CMK (cell line): ENCODE measurements at regions not wholly inside any gene's neighbourhood (a gene's known extent, or its start where the extent isn't known, plus 50 kb on each side); places are given as distances from the start of the nearest gene placed in this dataset.
"Not testable (repeated sequence)": the region's sequence is repeated elsewhere in the genome, so short reads cannot be mapped to it uniquely, and the experiment has no call there.

Experiments used
- DNase-seq: peaks from one replicate; pipeline ENCODE4 v3.0.0-alpha.2; 2010; ENCODE audit warnings: low read depth

DNA sequence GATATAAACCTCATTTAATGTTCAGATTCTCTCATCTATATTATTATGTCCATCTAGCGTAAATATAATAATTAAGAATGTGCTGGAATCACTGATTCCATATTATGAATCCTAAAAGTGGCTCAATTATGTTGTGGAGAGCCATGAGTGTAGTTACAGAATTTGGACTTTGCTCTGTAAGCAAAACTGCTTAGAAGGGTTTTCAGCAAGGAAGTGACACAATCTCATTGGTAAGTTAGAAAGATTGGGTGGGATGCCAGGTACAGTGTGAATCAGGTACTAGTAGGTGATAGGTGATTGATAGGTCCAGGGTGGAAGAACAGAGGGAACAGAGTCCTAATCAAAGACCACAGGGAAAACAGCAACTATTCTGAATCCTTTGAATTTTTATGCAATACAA, 74.9 kb upstream of the ABLIM1 start:
- DNase-seq = no peak

DNA sequence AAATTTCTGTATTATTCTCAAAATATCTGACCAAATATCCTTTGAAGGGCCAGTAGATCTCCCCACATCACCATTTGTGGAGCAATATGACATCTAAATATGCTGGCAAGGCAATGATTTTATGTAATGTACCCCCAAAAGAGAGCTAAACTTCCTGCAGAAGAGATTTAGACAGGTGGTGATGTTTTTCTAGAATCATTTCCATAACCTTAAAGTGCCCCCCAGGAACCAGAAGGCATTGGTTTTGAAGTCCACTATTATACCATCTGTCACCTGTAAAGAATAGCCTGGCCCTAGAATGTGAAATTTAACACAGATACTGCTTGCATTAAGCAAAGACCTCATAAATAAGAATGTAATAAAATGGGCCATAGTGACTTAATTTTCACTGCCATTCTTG, 77.9 kb upstream of the ABLIM1 start:
- no peak for DNase-seq

DNA sequence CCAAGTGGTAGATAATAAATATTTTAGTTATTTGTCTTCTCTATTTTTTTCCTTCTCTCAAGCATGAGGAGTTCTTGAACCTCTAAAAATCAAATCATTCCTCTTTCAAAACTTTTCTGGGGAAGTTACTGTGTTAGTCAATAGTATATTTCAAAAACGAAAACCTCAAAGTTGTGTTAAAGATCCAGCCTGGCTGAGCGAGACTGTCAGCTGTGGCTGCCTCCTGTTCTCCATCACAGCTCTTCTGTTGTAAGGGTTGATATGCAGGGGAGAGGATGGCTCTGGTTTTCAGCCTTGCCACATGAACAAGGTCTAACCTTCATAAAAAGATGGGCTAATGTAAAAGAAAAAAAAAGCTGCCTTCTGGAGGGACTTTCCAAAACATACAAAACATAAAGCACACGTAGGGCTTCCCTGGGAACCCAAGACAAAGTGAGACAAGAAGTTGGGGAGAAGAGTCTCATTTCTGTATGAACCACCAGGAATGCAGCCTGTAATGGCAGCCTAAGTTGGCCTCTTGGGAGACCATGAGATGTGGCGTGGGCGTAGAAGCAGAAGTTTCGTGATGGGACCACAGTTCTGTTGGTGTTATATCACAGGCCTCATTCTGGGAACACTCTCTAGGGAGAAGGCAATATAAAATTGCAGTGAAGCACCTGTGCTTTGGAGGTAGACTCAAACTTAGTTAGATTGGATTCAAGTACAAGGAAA, 77.9 kb upstream of the FHIP2A start:
- DNase-seq = no peak

DNA sequence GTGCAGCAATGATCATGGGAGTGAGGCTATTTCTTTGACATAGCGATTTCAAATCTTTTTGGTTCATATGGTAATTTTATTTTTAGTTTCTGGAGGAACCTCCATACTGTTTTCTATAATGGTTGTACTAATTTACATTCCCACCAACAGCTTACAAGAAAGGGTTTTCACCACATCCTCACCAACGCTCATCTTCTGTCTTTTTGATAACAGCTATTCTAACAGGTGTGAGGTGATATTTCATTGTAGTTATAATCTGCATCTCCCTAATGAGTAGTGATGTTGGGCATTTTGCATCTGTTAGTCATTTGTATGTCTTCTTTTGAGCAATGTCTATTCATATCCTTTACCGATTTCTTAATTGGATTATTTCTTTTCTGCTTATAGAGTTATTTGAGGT, 75.0 kb upstream of the FHIP2A start:
- no peak for DNase-seq

DNA sequence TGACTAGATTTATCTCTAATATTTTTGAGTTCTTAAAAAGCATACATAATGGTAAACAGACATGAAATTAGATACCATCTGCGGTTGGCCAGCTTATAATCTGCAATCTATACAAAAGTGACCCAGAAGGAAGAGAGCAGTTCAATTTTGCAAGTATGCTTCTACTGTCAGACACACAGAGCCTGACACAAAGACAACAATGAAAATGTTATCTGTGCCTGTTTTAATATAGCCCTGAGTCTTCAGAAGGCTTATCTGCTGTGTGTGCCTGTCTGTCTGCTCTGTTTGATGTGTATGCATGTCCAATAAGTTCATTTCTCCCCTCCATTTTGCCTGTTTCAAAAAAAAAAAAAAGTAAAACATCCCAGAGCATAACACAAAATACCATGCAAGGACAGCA, 73.3 kb upstream of the FHIP2A start:
- DNase-seq = peak; percentile 48

DNA sequence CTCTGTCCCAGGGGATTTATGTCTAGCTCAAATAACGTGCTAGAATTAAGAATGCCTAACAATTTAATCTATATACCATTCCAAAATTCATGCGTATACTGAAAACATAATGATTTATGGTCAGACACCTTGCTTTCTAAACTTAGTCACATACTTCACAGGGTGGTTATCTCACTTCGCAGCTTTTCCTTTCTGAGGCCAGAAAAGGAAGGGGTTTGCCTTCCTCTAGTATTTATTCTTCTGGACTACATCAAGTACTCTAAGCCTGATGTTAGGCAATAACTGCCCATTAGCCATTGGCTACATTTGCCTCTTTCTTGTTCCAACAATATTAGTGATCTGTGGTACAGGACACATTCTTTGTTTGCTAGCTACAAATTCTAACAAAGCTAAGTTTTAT, 72.6 kb upstream of the FHIP2A start:
- DNase-seq = peak; percentile 61

DNA sequence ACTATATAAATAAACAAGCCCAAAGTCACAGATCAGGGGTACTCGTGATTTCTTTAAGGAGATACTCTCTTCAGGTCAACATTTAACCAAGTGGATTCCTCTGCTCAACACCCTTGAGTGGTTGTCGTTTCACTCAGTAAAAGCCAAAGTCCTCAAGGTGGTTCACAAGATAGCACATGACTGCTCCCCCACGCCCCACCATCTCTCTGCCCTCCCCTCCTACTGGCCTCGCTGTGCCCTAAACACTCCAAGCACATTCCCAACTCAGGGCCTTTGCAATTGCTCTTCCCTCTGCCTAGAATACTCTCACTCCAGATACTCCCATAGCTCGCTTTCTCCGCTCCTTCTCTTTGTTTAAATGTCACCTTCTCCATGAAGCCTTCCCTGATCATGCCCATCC, 72.1 kb upstream of the FHIP2A start:
- peak; percentile 31 for DNase-seq

DNA sequence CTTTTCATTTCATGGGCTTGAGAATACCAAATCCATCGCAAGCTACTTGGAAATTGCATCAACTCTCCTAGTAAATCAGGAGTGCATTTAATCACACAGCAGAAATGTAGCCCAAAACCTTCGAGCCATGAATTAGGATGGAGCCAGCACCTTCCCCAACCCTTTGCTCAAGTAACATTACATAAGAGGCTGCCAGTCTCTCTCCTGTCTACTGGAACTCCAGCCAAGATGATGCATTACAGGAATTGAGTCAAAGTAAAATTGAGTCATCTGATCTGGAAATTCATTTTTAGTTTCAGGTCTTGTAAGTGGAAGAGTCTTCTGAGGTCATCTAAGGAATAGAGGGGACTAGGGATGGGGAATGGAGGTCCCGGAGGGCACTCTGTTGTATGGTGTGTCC, 69.7 kb upstream of the FHIP2A start:
- DNase-seq = no peak

DNA sequence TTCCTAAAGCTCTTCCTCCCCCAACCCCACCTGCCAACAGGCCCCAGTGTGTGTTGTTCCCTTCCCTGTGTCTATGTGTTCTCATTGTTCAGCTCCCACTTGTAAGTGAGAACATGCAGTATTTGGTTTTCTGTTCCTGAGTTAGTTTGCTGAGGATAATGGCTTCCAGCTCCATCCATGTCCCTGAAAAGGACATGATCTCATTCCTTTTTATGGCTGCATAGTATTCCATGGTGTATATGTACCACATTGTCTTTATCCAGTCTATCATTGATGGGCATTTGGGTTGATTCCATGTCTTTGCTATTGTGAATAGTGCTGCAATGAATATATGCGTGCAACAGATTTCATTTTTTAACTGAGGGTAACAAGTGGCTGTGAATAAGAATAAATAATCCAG, 69.0 kb upstream of the FHIP2A start:
- DNase-seq = not testable (repeated sequence)

DNA sequence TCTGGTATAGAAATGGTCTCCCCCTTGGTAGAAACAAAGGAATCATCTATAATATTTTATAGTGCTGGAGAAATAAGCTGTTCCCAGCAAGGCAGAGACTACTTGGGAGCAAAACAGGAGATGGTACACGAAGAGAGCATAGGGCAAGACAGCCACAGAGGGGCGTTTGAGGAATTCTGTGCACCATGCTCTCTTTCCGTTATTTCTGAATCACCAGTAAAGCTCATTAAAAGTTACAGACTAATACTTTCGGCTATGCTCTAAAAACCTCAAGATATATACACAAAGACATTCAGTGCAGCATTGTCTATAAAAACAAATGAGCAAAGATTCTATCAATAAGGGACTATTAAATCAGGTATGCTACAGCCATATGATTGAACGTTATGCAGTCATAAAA, 68.5 kb upstream of the FHIP2A start:
- DNase-seq = no peak

DNA sequence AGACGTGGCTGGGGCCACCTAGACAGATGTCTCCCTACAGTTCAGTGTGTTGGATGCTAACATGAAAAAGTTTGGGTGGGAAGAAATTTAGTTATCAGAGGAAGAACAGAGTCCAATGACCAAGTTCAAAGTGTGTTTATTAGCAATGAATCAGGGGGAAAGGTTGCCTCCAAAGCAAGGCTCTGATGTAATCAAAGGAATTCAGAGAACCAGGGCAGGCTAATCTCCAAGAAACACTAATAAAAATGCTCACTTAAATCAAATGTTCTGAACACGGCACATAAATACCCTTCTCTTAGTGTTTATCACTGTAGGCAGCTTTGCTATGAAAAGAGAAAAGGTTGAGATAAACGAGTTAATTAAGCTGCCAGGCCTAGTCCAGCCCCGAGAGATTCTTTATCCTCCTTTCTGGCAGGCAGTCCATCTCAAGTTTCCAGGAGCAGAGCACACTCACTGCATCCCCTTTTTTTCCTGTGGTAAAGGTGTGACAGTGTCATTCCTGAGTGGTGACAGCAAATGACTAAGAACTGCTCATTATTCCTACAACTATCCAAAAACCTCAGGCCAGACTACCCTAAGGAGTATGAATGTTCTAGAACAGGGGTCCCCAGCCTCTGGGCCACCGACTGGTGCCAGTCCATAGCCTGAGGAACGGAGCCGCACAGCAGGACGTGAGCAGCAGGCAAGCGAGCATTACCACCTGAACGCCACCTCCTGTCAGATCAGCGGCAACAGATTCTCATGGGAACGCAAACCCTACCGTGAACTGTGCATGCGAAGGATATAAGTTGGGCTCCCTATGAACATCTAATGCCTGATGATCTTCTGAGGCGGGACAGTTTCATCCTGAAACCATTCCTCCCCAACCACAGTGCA, 66.9 kb upstream of the FHIP2A start:
- DNase-seq = no peak

DNA sequence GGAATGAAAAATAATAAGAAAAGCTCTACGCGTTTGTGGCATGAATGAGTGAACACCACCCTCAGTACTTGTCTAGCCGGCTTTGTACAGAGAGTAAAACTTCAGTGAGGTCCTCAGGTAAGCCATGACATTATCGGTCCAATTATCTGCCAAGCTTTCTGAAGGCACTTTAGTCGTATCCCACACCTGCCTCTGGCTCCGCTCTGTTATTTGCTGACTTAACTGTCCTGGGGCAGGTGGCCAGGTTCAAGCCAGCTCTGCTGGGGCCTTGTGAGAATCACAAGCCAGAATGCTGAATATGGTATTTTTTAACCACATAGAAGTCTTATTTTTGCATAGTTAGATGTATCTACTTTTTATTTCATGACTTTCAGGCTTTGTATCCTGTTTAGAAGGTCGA, 66.0 kb upstream of the FHIP2A start:
- DNase-seq = no peak

DNA sequence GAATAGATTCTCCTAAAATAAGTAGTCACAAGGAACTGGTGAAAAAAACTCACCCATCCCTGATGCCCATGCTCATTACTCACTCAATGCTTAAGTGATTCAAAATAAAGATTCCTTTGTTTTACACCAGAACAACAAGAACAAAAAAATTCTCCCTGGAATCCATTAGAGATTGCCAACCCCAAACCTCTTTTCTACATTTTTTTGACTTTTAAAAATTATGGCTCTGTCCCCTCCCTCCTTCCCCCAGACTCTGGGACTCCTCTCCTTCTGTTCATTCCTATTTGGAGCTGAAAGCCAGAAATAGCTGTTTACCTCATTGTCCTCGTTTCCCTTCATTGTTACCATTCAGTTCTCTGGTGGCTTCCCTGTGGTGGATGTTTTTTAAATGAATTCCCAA, 63.2 kb upstream of the FHIP2A start:
- no peak for DNase-seq

DNA sequence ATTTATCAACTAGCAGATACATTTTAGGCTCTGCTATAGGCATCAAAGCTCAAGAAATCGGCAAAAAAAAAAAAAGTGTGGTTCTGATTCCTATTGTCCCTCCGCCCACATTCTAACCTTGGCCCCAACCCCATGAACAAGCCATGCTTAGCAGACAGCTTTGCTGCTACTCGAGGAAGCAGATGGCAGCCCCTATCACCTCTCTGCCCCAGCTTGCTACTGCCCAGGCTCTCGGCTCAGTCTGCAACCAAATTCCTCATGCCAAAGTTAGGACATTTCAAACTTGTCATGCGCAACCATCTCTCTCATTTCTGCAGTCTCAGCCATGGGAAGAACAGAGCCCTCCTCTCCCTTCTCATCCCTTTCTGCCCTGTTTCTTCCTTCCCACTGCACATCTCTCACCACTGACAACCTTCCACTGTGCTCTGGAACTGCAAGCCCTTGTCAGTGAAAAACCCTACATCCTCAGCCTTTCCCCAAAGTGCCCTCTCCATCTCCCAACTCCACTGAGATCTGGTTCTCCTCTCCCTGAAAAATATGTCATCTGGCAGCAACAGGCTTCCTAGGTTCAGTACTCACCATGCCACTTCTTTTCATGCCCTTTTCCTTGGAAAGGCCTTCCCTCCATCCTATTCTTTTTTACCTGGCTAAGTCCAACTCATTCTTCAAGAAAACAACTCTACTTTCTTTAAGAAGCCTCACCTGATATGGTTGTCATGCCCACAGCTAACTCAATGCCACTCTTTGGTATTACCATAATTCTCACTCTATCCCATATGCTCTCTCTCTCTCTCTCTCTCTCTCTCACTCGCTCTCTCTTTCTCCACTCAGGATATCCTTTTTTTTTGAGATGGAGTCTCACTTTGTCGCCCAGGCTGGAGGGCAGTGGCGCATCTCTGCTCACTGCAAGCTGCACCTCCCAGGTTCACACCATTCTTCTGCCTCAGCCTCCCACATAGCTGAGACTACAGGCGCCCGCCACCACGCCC, 60.1 kb upstream of the FHIP2A start:
- no peak for DNase-seq

DNA sequence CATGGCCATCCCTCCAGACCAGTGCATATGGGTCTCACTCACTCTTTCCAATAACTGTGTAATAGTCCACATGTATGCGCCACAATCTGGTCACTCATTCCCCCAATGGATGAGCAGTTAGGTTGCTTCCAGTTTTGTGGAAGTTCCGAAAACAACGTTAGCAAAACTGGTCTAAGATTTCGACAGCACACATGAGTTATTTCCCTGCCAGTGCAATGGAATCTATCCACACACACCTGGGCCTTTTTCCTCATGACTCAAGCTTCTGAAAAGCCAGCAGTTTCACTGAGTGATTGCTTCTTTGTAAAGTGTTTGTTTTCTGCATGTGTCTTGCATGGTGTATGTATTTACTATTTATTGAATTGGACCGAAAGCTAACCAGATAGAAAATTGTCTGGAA, 58.8 kb upstream of the FHIP2A start:
- DNase-seq = no peak

DNA sequence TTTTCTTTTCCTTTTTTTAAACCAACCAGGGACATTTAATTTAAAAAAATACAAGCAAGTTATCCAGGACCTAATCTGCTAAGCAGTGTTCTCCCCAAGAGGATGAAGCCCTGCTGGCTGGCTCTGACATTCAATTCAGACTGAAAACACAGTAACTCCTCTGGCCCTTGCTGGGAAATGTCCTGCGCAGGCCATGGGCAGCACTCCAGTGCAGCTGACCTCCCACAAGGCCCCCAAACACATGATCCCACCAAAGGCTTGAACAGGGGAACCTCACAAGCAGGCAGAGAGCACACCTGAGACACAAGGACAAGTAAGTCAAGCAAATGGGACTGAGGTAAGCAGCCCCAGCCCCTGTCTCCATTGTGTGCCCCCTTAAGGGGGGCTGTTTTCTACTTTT, 56.9 kb upstream of the FHIP2A start:
- no peak for DNase-seq

DNA sequence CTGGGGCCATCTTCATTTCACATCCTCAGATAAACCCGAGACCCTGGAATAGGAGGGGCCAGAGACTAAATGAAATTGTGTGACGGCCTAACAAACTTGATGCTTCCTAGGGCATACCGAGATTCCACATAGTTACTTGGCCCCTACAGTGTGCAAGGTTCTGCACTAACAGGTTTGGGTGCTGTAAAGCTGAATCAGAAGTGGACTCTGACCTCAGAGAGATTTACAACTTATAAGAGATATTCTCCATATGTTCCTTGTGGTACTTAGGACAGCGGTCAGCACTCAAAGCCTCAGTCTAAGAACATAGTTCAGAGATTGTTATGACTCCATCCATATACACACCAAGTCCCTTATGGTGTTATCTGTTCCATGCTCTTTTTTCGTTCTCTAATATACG, 55.1 kb upstream of the FHIP2A start:
- no peak for DNase-seq

DNA sequence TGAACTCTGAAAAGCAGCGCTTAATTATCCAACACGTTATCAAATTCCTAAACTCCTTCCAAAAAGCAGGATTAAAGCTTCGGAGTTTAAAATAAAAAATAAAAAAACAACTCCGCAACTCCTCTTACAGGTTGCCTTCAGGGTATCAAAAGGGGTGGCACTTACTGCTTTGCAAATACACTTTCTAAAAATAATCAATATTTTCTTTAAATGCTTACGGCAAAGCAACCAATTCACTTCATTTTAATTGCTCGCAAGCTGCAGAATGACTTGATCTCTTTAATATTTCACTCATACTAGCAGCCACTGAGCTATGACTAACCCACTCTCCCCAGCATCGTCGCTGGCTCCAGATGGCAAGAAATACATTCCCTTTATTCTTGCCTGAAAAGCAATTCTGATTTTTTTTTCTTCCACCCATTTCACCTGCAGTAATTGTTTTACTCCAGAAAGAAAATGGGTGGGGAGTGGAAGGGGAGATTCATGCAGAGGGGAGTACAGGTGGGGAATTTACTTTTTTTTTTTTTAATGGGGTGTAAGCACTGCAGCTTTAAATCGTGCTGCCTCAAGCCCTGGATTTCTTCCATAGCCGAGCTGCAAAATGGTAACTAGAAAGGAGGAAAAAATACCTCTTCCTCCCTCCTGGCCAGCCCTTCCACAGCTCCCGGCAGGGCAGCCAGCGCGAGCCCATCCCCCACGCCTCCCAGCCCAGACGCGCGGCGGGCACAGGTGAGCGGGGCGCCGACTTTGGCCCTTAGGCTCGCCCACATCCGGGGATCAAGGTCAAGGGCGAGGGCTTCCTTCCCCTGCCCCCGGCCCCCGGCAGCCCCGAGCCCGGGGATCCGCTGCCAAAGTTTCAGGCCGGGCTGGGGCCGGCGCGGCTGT, 54.2 kb upstream of the FHIP2A start:
- no peak for DNase-seq

DNA sequence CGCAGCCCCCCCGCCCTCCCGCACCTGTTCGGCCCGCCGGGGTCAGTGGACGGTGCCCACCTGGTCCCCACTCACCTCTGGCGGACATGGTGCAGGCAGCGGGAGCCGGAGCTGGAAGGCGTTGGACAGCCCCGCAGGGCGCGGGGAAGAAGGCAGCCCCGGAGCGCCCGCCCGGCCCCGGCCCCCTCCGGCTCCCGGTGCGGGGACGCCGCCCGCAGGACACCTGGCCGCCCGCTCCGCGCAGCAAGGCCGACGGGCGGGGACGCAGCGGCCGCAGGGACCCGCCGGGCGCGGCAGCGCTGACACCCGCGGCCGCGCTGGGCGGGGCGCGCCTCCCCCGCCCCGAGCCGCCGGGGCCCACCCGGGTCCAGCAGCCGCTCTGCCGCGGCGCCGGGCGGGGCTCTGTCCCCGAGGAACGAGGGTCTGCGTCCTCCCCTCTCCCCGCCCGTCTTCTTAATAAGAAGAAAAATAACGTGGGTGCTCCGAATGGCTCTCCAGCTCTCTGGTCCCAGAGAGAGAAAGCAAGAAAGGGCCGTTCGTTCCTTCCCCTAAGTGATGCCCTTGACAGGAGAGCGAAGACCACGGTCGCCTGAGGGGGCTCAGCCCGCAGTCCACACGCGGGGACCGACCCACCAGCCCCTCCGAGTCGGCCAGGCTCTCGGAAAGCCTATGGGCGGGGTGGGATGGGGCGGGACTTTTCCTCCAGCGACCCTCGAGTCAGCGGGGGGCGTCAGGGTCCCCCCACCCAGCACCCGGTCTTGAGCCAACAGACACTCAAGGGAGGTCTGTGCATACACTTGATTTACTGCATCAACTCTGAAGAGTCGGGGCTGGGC, 53.4 kb upstream of the FHIP2A start:
- no peak for DNase-seq

DNA sequence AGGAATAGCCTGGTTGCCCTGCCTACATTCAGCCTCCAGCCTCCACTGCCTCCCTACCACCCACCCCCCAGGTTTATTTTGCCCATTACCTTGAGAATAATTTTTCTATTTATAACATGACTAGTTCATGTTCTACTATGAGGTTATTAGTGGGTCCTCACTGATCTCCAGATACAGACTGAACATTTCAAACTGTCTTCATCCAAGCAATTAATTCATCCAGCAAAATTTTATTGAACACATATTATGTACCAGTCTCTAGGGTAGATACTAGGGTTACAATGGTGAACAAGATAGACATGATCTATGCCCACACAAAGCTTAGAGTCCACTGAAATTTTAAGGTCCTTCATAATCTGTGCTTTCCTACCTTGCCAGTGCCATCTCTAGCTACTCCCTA, 51.6 kb upstream of the FHIP2A start:
- DNase-seq = no peak

DNA sequence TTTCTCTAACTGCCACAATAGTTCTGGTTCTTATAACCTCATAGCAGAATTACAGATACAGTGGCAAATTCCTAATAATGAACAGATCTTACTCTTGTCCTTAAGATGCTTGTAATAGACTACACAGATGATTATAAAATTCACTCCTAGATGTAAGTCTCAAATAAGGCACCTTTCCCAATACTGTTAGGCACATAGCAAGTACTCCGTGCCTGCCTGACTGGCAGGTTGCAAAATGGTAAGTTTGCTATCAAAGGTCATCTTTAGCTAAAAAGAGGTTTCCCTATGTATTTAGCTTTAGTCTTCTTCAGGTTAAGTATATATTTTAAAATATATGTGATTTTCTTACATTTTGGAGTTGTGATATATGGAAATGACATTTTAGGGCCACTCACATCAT, 50.4 kb upstream of the FHIP2A start:
- DNase-seq = no peak
